ENCODE measurements at regions not wholly inside any gene's neighbourhood (a gene's known extent, or its start where the extent isn't known, plus 50 kb on each side); places are given as distances from the start of the nearest gene placed in this dataset.

- TF ChIP-seq EZH2 (IDR thresholded peaks at IDR 0.05; ENCODE audit: borderline replicate concordance, low read length) = no peak
- TF ChIP-seq CTCF (conservative IDR thresholded peaks at IDR 0.05 in 1 of 2, IDR thresholded peaks at IDR 0.05 in 1 of 2; ENCODE audit: extremely low read depth in 1 of 2, insufficient read depth in 1 of 2, low read depth in 1 of 2, low read length in 2 of 2) = no peak
Measured at GRCh38 chr10:78950656-78951587, 117.8 kb upstream of the ZMIZ1 start.

All from mammary epithelial cell (primary cell).